NCI-H2196 treated with DMSO at 0.1 percent for 48 hours (cell line): ENCODE measurements at regions not wholly inside any gene's neighbourhood (a gene's known extent, or its start where the extent isn't known, plus 50 kb on each side); places are given as distances from the start of the nearest gene placed in this dataset.

Experiments used
- DNase-seq: peaks from one replicate; lab custom pipeline; 2025; ENCODE audit not compliant: unreplicated experiment; lab: John Stamatoyannopoulos, UW

GRCh38 chr16:64892835-64893785 is 228.8 kb downstream of the CDH11 start:
- DNase-seq, result no peak

DNA sequence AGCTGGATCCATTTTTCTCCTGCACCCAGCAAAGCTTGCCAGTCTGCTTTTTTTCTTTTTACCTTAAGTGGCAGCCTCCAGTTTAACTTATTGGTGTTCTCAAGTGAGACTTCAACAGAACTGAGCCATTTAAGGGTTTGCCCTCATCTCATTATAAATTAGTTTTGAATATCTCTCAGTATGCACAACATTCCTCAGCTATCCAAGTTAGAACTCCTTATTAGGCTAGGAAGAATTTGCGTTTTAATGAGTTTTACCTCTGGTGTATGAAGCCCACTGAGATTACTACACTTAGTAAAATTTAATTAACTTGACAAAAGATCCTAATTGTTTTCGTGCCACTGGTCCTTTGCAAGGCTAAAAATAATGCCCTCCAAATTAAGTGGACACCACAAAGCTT is 232.4 kb downstream of the CDH11 start:
- DNase-seq, result no peak

DNA sequence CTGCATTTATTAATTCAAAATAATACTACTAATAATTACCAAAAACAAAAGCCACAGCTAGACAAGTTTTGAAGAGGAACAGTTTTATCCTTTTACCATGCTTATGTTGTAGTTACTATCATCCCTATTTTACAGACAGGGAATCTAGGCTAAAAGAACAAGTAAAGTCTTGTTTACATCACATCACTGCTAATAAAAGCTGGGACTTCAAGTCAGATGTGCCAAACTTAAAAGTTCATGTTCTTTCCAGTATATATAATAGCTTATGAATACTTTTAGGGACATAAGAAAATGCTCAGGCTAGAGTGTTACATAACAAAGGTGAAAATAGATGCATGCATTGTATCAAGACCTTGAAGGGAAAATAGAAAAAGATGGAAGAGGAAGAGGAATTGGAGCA is 234.2 kb downstream of the CDH11 start:
- DNase-seq, result no peak

- no peak for DNase-seq
Observed at GRCh38 chr16:64882078-64882784, 239.6 kb downstream of the CDH11 start.

DNA sequence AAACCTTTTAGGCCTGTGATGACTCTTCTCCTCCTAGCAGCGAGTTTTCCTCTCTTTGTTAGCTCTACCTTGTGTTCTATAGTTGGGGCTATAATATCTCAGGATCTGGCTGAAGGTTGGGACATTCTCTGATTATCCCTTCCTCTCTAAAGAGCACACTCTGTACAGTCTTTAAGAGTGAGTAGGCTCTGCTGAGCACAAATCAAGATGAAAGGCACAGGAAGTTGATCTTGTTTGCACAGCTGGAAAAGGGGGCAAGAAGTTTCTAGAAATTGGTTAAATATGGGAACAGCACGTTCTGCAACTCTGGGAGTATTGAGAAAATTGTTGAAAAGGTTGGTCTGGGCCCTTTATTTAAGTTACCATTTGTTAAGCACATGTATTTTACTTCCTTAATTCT is 240.9 kb downstream of the CDH11 start:
- no peak for DNase-seq

GRCh38 chr16:64880006-64880405 is 241.9 kb downstream of the CDH11 start:
- DNase-seq, result no peak

- DNase-seq, result no peak
Observed at GRCh38 chr16:64878940-64879339, 242.9 kb downstream of the CDH11 start.

DNA sequence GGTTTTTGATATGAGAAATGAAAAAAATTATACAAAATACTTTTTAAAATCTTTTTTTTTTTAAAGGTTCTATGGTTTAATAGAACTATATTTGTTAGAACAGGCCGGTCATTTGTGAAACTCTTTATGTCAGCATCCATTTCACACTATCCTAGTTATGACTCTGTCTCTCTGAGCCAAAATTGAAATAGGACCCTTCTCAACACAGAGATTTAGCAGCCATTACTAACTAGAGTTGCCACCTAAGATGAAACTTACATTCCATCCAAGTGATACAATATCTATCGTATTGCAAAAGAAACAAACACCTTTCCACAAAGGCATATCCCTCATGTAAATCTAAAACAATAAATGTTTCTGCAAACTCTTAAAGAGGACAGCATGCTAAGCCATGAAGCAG is 249.8 kb downstream of the CDH11 start:
- DNase-seq, result no peak

DNA sequence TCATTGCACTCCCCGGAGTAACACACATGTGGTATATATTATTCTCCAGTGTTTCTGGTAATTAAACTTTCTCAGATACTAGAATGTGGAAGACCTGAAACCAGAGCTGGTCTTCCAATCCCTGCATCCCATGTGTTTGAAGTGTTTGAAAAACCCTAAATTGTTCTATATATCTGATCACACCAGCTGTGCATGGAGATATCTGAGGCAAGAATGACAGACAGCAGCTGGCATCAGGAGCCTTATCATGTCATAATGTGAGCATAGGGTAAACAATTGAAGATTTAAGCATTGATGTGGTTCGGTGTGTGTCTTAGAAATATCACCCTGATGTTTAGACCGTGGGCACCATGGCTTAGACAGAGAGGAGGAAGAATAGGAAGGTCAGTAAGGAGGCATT is 251.0 kb downstream of the CDH11 start:
- no peak for DNase-seq

GRCh38 chr16:64869781-64870180 is 252.1 kb downstream of the CDH11 start:
- DNase-seq, result no peak

DNA sequence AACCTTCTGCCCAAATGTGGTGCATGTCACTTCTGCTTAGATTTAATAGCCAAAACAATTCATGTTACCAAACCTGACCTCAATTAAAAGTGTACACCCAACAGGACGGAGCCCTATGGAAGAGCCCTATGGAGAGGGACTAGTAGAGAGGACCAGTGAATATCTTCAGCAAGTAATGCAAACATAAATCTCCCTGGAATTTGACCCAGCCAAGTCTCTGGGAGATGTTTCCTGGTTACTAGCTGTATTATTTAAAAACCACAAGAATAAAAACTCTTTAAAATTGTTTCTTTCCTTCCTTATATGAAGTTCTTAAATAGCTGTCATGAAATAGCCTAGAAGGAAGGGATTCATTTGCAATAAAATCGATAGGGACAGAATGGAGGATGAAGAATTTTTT is 255.8 kb downstream of the CDH11 start:
- no peak for DNase-seq

GRCh38 chr16:64865069-64865696 is 256.7 kb downstream of the CDH11 start:
- no peak for DNase-seq

- no peak for DNase-seq
Observed at GRCh38 chr16:64864232-64864809, 257.5 kb downstream of the CDH11 start.

GRCh38 chr16:64858076-64858475 is 263.8 kb downstream of the CDH11 start:
- DNase-seq, result no peak

- DNase-seq, result no peak
Observed at GRCh38 chr16:64857411-64857810, 264.5 kb downstream of the CDH11 start.

DNA sequence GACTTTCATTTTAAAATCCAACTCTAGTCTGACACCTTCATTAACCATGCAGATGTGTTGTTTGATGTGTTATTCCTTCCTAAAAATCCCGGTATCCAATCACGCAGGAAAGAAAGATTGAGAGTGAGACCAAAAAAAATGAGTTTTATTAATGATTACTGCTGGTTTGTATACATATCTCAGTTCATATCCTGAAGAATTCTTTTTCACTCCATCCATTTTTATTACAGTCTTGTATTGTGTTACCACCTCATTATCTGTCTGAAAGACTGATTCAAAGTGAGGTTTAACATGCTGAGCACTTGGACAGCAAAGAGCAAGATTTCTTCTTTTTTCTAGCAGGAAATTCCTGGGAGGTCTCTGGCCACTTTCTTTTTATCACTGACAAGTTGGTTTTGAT is 268.3 kb downstream of the CDH11 start:
- no peak for DNase-seq

- no peak for DNase-seq
Observed at GRCh38 chr16:64846966-64847365, 274.9 kb downstream of the CDH11 start.

GRCh38 chr16:64845071-64845470 is 276.8 kb downstream of the CDH11 start:
- DNase-seq, result no peak

DNA sequence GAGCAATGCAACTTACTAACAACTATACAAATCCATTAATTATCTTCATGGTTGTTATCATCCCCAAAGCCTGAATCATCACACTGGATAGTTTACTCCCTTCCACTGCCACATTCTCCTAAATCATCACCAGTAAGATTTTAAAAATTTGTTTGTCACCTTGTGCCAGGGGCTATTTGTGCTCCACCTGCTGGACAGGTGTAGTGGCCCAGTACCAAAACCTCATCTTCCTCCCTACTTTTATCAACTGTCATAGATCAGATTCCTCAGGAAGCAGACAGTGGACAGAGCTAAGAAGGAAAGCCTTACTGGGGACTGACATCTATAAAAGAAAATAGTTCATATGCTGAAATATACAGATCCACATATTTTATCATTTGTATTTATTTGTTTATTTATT is 280.4 kb downstream of the CDH11 start:
- no peak for DNase-seq

- DNase-seq, result no peak
Observed at GRCh38 chr16:64841071-64841470, 280.8 kb downstream of the CDH11 start.

- DNase-seq, result no peak
Observed at GRCh38 chr16:64830653-64831052, 291.2 kb downstream of the CDH11 start.
